Panc1 (cell line): ENCODE measurements at regions not wholly inside any gene's neighbourhood (a gene's known extent, or its start where the extent isn't known, plus 50 kb on each side); places are given as distances from the start of the nearest gene placed in this dataset.

Source experiments
- ATAC-seq: fragments of 200-7000 bp; cut with Tn5 transposase; 2 replicates; pipeline ENCODE4 v1.9.1; 2020; ENCODE audit warnings: mild to moderate bottlenecking, moderate library complexity
- BruUV-seq: library from RNA; stranded (reverse); fragments of 400-500 nt; replicated peaks from 2 replicates; lab custom pipeline; 2021; lab: Mats Ljungman, UMichigan
- CTCF ChIA-PET: fragments of 300-600 bp; sonication (Branson Sonifier 250); formaldehyde crosslinking; loops from one replicate; lab custom pipeline; 2022; ENCODE audit warnings: antibody characterized with exemption; lab: Charles Lee
- POLR2A ChIA-PET: fragments of 300-600 bp; sonication (Branson Sonifier 250); formaldehyde crosslinking; loops from one replicate; lab custom pipeline; 2022; ENCODE audit warnings: antibody characterized with exemption; lab: Charles Lee
- DNase-seq: peaks from one replicate; pipeline ENCODE4 v3.0.0-alpha.2; 2010; ENCODE audit warnings: low read depth, low spot score
- H3K27ac ChIP-seq: 2 replicates; pipeline ENCODE4 v1.5.1; 2011; ENCODE audit warnings: mild to moderate bottlenecking, low read length, inconsistent platforms
- H3K27me3 ChIP-seq: fragments of 200-500 bp; sonication (Bioruptor generic); 2 replicates; pipeline ENCODE4 v1.6.0; 2014; ENCODE audit warnings: low read length, inconsistent platforms; ENCODE audit not compliant: control insufficient read depth, insufficient read depth
- H3K36me3 ChIP-seq: fragments of 200-500 bp; sonication (Bioruptor generic); 2 replicates; pipeline ENCODE4 v1.5.1; 2014; ENCODE audit warnings: inconsistent platforms, mild to moderate bottlenecking, low read length, moderate library complexity; ENCODE audit not compliant: control insufficient read depth, insufficient read depth
- H3K4me1 ChIP-seq: 2 replicates; pipeline ENCODE4 v1.5.1; 2011; ENCODE audit warnings: inconsistent platforms, mild to moderate bottlenecking, low read length, moderate library complexity; ENCODE audit not compliant: control insufficient read depth, insufficient read depth
- H3K4me3 ChIP-seq, 2 experiments: 2 replicates each; pipeline ENCODE4 v1.5.1; 2011 to 2012; ENCODE audit warnings: low read depth in 2 of 2, low read length in 2 of 2, mild to moderate bottlenecking in 2 of 2, inconsistent platforms in 1 of 2, moderate library complexity in 1 of 2
- H3K9me3 ChIP-seq: fragments of 200-500 bp; sonication (Bioruptor generic); 2 replicates; pipeline ENCODE4 v1.5.1; 2014; ENCODE audit warnings: low read depth, mild to moderate bottlenecking, inconsistent platforms, low read length, moderate library complexity; ENCODE audit not compliant: control insufficient read depth, insufficient read depth
- CTCF ChIP-seq: fragments of 450-650 bp; IDR thresholded peaks from 2 replicates; pipeline ENCODE4 v1.5.1; 2017; ENCODE audit warnings: mild to moderate bottlenecking
- POLR2AphosphoS5 ChIP-seq: IDR thresholded peaks from 2 replicates; pipeline ENCODE4 v1.6.1; 2012; ENCODE audit warnings: mild to moderate bottlenecking, low read depth, low read length, moderate library complexity
- REST ChIP-seq, 2 experiments: IDR thresholded peaks; 2 replicates each; pipeline ENCODE4 v1.6.1; 2011 to 2012; ENCODE audit warnings: low read depth in 2 of 2, control low read depth in 1 of 2, low read length in 1 of 2, mild to moderate bottlenecking in 1 of 2, moderate library complexity in 1 of 2; ENCODE audit not compliant: insufficient read depth in 1 of 2
- SIN3A ChIP-seq: IDR thresholded peaks from 2 replicates; pipeline ENCODE4 v1.6.1; 2012; ENCODE audit warnings: low read depth, mild to moderate bottlenecking, low read length, moderate library complexity, borderline replicate concordance; ENCODE audit not compliant: insufficient read depth
- TCF7L2 ChIP-seq: IDR thresholded peaks from 2 replicates; pipeline ENCODE4 v1.6.1; 2011; ENCODE audit warnings: mild to moderate bottlenecking, low read depth, low read length, inconsistent platforms
- in situ Hi-C: cut with HindIII; loops from 2 replicates; pipeline ENCODE4 v1.10.0; 2016; ENCODE audit warnings: low sequenced_read_pairs, low pct_unique_long_range_greater_than_20kb
- intact Hi-C: fragments of 100-400 bp; cut with micrococcal nuclease; formaldehyde crosslinking; loops from one replicate; pipeline ENCODE4 v1.10.0; 2022; ENCODE audit not compliant: unreplicated experiment

GRCh38 chr12:115121053-115121452 lies 437.1 kb upstream of the TBX3 start:
- TF ChIP-seq CTCF: no peak
- TF ChIP-seq POLR2AphosphoS5: no peak
- TF ChIP-seq REST (IDR thresholded peaks at IDR 0.05; ENCODE audit: insufficient read depth in 1 of 2, low read depth in 2 of 2, low read length in 1 of 2): no peak
- TF ChIP-seq SIN3A: no peak
- no peak for TF ChIP-seq TCF7L2
- intact Hi-C loops: no loop called here
- Histone ChIP-seq H3K9me3 (no peaks in the 10 kb centered on the region), H3K27me3 (no peaks in the 10 kb centered on the region), H3K4me1 (no peaks in the 10 kb centered on the region), H3K36me3 (no peaks in the 10 kb centered on the region), H3K4me3 (no peak overlapping the region), H3K27ac (no peak overlapping the region)
- POLR2A ChIA-PET: no interaction called here
- CTCF ChIA-PET: no interaction called here
- DNase-seq: no peak
- BruUV-seq: no TSS peak
- no peak for ATAC-seq
- in situ Hi-C loops: no loop called here

DNA sequence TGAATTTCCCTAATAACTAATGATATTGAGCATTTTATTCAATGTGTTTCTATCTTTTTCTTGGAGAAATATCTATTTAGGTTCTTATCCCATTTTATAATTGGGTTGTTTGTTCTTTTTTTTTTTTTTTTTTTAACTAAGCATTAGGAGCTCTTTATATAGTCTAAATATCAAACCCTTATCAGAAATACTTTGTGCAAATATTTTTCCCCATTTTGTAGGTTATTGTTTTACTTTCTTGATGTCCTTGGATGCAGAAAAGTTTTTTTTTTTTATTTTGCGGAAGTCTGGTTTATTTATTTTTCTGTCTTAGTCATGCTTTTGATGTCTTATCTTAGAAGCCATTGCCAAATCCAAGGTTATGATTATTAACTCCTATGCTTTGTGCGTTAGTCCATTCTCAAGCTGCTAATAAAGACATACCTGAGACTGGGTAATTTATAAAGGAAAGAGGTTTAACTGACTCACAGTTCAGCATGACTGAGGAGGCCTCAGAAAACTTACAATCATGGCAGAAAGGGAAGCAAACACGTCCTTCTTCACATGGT lies 434.3 kb upstream of the TBX3 start:
- in situ Hi-C loops: no loop called here
- Histone ChIP-seq H3K27ac (no peak overlapping the region), H3K4me3 (no peak overlapping the region), H3K4me1 (no peaks in the 10 kb centered on the region), H3K36me3 (no peaks in the 10 kb centered on the region), H3K9me3 (no peaks in the 10 kb centered on the region), H3K27me3 (no peaks in the 10 kb centered on the region)
- TF ChIP-seq REST (IDR thresholded peaks at IDR 0.05; ENCODE audit: insufficient read depth in 1 of 2, low read depth in 2 of 2, low read length in 1 of 2): no peak
- TF ChIP-seq TCF7L2: no peak
- no peak for TF ChIP-seq SIN3A
- TF ChIP-seq POLR2AphosphoS5: no peak
- no peak for TF ChIP-seq CTCF
- ATAC-seq: no peak
- intact Hi-C loops: no loop called here
- no TSS peak for BruUV-seq
- ChIA-PET CTCF (no interaction called here), POLR2A (no interaction called here)
- DNase-seq: no peak
